GM12892 (cell line): ENCODE measurements at regions not wholly inside any gene's neighbourhood (a gene's known extent, or its start where the extent isn't known, plus 50 kb on each side); places are given as distances from the start of the nearest gene placed in this dataset.

Source experiments
- DNase-seq: peaks from one replicate; pipeline ENCODE4 v3.0.0; 2011; ENCODE audit not compliant: insufficient read length
- FAIRE-seq: peaks from 2 replicates; lab custom pipeline; 2011; peaks lifted over from hg19 to GRCh38; lab: Jason Lieb, UNC
- POLR2A ChIP-seq: IDR thresholded peaks from 2 replicates; pipeline ENCODE4 v1.6.1; 2011; ENCODE audit warnings: low read depth, low read length, control low read depth
- POLR2AphosphoS5 ChIP-seq: IDR thresholded peaks from 2 replicates; pipeline ENCODE4 v1.6.1; 2011; ENCODE audit warnings: low read depth, low read length, control low read depth
- TAF1 ChIP-seq: IDR thresholded peaks from 2 replicates; pipeline ENCODE4 v1.6.1; 2011; ENCODE audit warnings: low read depth, mild to moderate bottlenecking, control low read depth, low read length, borderline replicate concordance

DNA sequence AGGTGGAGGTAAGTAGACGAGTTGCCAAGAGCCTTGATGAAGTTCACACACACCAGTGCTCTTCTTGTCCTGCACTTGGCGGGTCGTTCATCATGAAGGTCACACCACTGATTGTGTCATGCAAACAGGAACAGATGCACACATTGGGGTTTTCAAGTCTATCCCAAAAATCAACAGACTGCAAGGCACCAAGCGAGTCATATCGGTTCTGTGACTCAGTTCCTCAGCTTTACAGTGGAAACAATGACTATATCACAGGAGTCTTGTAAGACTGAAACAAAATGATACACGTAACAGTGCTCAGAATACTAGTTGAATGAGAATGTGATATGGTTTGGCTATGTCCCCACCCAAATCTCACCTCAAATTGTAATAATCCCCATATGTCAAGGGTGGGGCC is 526.9 kb upstream of the ID2 start:
- DNase-seq (no peak), FAIRE-seq (no peak)
- no peak for TF ChIP-seq TAF1
- TF ChIP-seq POLR2AphosphoS5 = no peak
- TF ChIP-seq POLR2A = no peak

DNA sequence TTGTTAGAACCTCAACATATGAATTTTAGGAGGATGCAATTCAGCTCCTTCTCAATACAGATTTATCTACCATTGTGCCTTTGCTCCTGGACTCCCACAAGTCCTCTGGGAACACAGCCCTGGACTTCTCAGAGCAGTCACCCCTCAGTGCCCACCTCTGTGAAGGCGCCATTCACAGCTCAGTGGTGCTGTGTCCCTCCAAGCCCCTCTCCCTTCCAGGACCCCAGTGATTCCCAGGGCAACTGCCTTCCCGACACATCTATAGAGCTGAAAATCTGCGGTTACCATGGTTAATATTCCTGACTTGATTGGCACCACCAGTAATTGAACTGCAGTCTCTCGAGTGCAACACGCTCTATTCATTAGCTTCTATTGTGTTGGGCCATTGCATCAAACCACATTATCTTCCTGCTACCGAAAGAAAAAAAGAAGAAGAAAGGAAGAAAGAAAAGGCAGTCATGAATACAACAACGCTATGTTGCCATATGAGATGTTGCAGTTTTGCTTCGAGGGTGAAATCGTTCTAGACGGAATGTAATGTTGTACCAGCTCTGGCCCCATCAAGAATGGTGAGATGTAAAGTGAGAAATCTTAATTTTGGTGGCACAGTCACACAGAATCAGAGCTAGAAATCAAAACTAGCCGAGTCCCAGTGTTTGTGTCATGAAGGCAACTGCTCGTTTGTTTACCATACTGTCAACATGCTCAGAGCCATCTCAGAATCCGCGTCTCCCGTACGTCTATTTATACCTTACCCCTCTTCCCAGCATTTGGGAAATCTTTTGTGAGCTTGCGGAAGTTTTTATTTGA is 524.0 kb upstream of the ID2 start:
- no peak for DNase-seq
- TF ChIP-seq POLR2AphosphoS5 (no peak), TAF1 (no peak), POLR2A (no peak)
- FAIRE-seq = no peak

DNA sequence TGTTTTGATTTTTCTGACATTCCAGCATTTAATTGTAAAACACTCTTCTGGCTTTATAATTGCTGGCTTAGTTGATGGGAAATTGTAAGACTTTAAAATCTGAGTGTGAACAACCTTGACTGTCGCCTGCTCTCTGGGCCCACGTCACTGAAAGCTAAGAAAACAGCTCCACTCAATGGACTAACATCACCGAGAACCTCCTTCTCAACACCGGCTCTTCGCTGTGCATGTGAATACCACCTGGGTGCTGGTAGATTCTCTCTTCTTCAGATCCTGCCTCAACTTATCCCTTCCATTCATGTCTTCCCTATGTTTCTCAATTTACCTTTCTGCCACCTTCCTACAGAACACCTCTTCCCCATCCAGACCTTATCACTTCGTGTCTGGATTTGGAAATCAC is 523.1 kb upstream of the ID2 start:
- TF ChIP-seq POLR2A (no peak), POLR2AphosphoS5 (no peak), TAF1 (no peak)
- no peak for DNase-seq
- FAIRE-seq = no peak

DNA sequence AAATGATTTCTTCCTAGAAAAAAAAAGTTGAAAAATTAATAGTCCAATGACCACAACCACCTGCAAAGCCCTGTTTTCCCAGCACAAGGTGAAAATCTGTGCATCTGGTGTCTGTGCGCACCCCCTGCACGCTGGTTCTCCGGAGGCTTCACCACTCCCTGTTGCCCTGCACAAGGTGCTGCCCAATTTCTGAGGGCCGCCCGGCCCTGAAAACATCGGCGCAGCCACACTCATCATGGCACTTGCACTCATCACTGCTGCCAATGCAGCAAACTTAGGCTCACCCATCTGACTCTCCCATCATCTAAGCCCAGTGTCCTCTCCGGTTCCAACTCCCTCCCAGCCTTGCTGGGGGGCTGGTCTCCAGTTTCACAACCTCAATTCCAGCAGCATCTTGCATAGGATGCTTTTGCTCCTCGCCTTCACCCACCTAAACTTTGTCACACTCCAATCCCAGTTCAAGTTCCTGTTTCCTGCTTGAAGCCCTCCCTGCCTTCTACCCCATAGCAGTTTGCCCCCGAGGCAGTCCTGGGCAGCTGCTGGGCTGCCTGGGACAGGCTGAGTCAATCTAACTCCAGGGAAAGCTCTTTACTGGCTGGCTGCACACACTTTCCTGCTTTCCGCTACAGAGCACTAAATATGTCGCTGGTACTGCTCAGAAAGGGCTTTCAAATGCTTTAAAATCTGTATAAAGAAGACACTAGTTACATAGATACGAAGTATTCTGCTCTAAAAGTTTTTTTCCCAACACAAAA is 522.5 kb upstream of the ID2 start:
- FAIRE-seq = no peak

DNA sequence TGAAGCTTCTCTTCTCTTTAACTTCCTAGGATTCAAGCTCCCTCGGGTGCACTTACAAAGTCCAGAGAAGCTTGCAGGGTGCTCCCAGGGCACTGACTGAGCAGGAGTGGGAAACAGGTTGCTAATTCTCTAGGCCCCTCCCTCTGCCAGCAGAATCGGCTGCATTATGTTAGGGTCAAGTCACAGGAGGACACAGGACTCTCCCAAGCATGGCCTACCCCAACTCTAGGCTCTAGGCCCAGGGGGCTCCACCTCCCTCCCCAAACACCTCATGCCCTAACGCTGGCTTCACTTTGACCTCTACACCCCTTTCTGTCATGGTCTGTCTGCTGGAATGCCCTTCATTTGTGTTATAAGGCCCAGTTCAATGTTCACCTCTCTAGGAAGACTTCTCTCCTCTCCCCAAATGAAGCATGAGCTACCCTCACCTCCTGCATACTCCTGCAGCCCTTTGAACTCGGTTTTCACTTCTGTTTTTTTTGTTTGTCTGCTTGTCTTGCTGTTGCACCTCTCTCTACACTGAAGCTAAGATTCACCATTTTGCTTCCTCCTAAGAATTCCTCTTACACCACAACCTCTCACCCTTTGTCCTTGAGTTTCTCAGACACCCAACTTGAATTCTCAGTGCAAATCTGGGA is 521.8 kb upstream of the ID2 start:
- TF ChIP-seq POLR2AphosphoS5 = no peak
- no peak for DNase-seq
- no peak for FAIRE-seq

More for the DNA sequence above, 522.5 kb upstream of the ID2 start:
- DNase-seq = no peak
- TF ChIP-seq TAF1 = no peak
- no peak for TF ChIP-seq POLR2A
- no peak for TF ChIP-seq POLR2AphosphoS5

DNA sequence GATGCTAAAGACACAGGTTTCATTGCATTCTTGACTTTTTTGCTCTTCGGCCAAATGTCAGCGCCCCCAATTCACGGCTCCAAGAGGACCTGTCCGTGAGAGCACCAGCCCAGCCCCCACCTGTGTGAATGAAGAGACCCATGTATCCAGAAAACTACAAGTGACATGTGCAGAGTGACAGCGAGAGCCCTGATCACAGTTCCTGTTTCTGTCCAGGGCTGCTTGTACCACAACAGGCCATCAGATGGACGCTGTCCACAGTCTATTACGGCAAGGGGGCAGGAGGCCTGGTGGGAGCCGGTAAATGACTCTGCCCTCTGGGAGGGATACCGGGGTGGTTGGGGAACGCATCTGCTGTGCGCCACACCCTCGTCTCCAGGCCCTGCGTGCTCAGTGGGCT is 520.9 kb upstream of the ID2 start:
- no peak for FAIRE-seq
- DNase-seq = no peak
- TF ChIP-seq POLR2AphosphoS5 (no peak), POLR2A (no peak), TAF1 (no peak)

DNA sequence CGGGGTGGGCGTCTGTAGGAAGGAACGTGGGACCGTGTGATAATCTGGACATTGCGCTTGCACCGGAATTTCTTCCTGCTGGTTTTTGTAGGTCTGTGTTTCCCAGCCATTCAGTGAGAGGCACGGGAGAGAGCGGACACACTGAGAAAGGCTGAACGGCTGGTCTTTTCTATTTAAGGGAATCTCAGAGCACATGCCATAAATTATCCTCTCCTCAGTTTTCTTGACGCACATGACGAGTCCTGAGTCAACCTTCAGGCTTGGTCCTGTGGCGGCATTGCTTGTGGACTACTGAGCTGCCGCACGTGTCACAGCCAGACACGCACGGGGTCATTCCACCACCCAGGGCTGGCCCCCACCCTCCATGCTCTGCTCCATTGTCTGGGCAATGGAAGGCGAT is 519.3 kb upstream of the ID2 start:
- TF ChIP-seq POLR2AphosphoS5 = no peak
- TF ChIP-seq TAF1 = no peak
- TF ChIP-seq POLR2A = no peak
- no peak for FAIRE-seq
- no peak for DNase-seq

DNA sequence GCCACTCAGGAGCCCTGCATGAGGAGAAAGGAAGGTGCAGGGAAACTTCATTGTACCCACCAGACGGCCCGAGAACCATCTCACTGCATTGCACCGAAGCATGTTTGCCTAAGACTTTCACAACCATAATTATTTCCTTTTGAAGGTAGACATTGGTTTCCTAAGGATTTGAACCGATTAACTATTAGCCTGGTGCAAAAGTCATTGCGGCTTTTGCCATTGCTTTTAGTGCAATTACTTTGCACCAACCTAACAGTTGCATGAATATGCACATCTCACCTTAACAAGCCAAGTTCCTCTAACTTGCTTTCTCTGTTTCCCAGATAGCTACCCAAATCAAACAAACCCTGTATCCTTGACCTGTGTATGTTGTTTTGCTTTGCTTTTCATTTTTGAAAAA is 516.3 kb upstream of the ID2 start:
- FAIRE-seq (no peak), DNase-seq (no peak)
- no peak for TF ChIP-seq POLR2A

DNA sequence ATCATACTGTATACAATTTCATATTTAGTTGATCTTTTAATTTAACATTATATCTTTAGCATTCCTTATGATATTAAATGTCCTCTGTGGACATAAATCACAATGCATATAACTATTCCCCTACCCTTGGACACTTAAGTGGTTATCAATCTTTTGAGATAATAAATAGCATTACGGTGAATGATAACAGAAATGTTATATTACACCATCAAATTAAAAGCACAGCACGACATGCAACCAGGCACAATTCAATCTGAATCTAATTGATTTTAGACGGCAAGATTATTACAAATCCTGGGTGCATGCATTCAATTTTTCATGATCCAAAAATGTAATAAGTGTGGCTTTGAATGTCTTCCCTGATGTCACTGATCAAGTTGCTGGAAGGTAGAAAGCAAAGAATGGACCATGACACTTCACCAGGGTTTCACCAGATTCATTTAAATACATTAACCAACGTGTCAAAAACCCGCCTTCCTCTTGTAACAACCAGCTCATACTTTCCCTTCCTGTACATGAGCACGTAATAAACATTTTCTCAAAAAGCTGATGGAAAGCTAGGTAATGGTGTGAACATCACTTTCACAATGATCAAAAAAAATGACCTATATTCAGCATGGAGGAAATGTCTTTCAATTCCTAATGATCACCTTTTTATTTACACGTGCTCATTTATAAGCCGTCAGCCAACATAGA is 513.7 kb upstream of the ID2 start:
- no peak for DNase-seq
- TF ChIP-seq POLR2AphosphoS5 = no peak
- no peak for FAIRE-seq

DNA sequence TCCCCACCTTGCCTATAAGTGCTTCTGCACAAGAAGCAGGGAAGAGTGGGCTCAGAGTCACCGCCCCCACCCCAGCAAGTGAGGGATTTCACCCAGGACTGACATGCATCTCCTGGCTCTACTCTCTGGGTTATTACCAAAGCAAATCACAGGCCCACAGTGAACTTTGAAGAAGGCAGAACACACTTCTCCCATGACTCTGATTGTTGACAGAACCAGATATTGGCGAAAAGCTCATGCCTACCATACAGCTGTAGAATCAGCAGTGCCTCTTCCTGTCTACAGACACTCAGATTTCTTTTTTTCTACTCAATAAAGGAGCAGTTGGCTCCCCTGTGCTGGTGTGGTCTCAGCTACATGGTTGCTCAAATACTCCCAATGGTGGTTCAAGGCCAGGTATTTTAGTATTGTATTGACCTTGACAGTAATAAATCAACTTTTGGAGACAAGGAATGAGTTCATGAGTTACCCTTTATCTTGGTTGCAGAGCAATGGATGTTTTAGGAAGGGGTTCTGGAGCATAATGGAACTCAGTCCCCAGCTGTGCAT is 512.9 kb upstream of the ID2 start:
- no peak for FAIRE-seq
- no peak for DNase-seq
- no peak for TF ChIP-seq TAF1
- TF ChIP-seq POLR2A = no peak
- no peak for TF ChIP-seq POLR2AphosphoS5

DNA sequence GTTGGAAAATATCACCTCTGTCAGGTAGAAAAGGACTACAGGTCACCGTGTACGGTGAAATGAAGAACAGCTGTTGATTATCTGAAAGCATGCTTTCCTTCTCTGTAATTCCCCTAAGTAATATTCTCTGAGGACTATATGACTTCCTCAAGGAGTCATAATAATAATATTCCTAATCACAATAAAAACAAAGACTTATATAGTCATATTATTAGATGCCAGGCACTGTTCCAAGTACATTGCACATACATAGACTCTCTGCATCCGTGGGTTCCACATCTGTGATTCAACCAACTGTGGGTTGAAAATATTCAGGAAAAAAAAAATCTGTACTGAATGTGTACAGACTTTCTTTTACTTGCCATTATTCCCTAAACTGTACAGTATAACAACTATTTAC is 512.4 kb upstream of the ID2 start:
- TF ChIP-seq TAF1 = no peak
- no peak for TF ChIP-seq POLR2A
- TF ChIP-seq POLR2AphosphoS5 = no peak
- DNase-seq = no peak
- no peak for FAIRE-seq
